PC-3 (cell line): ENCODE measurements at regions not wholly inside any gene's neighbourhood (a gene's known extent, or its start where the extent isn't known, plus 50 kb on each side); places are given as distances from the start of the nearest gene placed in this dataset.

ENCODE experiments used
- CTCF ChIP-seq: fragments of 300-600 bp; sonication (generic); conservative IDR thresholded peaks from 2 replicates; pipeline ENCODE4 v1.5.1; 2017; ENCODE audit warnings: antibody characterized with exemption, low read depth, mild to moderate bottlenecking, low read length
- EZH2 ChIP-seq: fragments of 300-600 bp; sonication (generic); IDR thresholded peaks from one replicate; pipeline ENCODE4 v1.6.1; 2017; ENCODE audit warnings: antibody characterized with exemption, mild to moderate bottlenecking, low read length; ENCODE audit not compliant: unreplicated experiment
- EZH2phosphoT487 ChIP-seq: fragments of 300-600 bp; sonication (generic); IDR thresholded peaks from 2 replicates; pipeline ENCODE4 v1.6.1; 2018; ENCODE audit warnings: mild to moderate bottlenecking, antibody characterized with exemption, low read length, borderline replicate concordance

GRCh38 chr3:127495821-127496655 lies 94.5 kb downstream of the TPRA1 start:
- no peak for TF ChIP-seq CTCF
- no peak for TF ChIP-seq EZH2
- no peak for TF ChIP-seq EZH2phosphoT487
